Epithelial cell of esophagus (primary cell): ENCODE measurements at regions not wholly inside any gene's neighbourhood (a gene's known extent, or its start where the extent isn't known, plus 50 kb on each side); places are given as distances from the start of the nearest gene placed in this dataset.

Experiments
- DNase-seq: peaks from one replicate; pipeline ENCODE4 v3.0.0; 2010; ENCODE audit warnings: low read depth
- H3K4me3 ChIP-seq: 2 replicates; pipeline ENCODE4 v1.5.1; 2011; ENCODE audit warnings: mild to moderate bottlenecking, low read length, control low read depth
- CTCF ChIP-seq: IDR thresholded peaks from 2 replicates; pipeline ENCODE4 v1.5.1; 2011; ENCODE audit warnings: low read depth, mild to moderate bottlenecking, low read length, control low read depth, inconsistent platforms; ENCODE audit not compliant: insufficient read depth; ENCODE audit errors: missing control alignments

- no peak overlapping the region for H3K4me3 ChIP-seq
- DNase-seq = no peak
- TF ChIP-seq CTCF = no peak
Measured at GRCh38 chr4:3838437-3839380, 72.5 kb downstream of the ADRA2C start.

- H3K4me3 ChIP-seq = no peak overlapping the region
- DNase-seq = no peak
- TF ChIP-seq CTCF = no peak
Measured at GRCh38 chr4:3845094-3845743, 79.0 kb downstream of the ADRA2C start.

- H3K4me3 ChIP-seq = no peak overlapping the region
- TF ChIP-seq CTCF = no peak
- DNase-seq = no peak
Measured at GRCh38 chr4:3845744-3846429, 79.7 kb downstream of the ADRA2C start.

- TF ChIP-seq CTCF = no peak
- DNase-seq = no peak
- no peak overlapping the region for H3K4me3 ChIP-seq
Measured at GRCh38 chr4:3847211-3847940, 81.2 kb downstream of the ADRA2C start.

GRCh38 chr4:3848323-3848722, 82.1 kb downstream of the ADRA2C start:
- no peak for DNase-seq
- TF ChIP-seq CTCF = no peak
- H3K4me3 ChIP-seq = no peak overlapping the region

GRCh38 chr4:3849140-3849539, 83.0 kb downstream of the ADRA2C start:
- no peak overlapping the region for H3K4me3 ChIP-seq

More at GRCh38 chr4:3849140-3849539, 83.0 kb downstream of the ADRA2C start:
- TF ChIP-seq CTCF = no peak
- no peak for DNase-seq
